Loucy (cell line): ENCODE measurements at regions not wholly inside any gene's neighbourhood (a gene's known extent, or its start where the extent isn't known, plus 50 kb on each side); places are given as distances from the start of the nearest gene placed in this dataset.

Experiments
- EZH2phosphoT487 ChIP-seq: fragments of 200-600 bp; IDR thresholded peaks from 2 replicates; pipeline ENCODE4 v1.6.1; 2018; ENCODE audit warnings: antibody characterized with exemption, mild to moderate bottlenecking, moderate library complexity, borderline replicate concordance
- TF ChIP-seq, protein P1 (sequence below): fragments of 200-600 bp; sonication (generic); conservative IDR thresholded peaks from 2 replicates; pipeline ENCODE4 v1.5.1; 2014; ENCODE audit warnings: mild to moderate bottlenecking, antibody characterized with exemption, low read length

DNA sequence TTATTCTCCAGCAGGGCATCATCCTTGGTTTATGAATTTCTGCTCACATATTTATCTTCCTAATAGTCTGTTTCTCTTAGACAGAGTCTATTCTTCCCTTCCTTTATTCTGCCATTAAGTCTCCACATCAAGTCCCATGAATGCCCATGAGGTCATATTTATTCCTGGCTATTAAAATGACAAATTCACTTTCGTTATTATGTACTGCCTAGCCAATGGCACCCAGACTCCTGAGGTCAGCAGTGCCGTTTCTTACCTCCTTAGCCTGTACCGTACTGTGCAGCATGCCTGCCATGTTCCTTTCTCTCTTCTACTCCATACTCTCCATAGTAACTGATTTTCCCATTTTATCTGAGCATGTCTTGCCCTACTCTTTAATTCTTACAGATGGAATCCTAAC is 82.3 kb upstream of the SPTBN1 start:
- TF ChIP-seq, protein P1, sequence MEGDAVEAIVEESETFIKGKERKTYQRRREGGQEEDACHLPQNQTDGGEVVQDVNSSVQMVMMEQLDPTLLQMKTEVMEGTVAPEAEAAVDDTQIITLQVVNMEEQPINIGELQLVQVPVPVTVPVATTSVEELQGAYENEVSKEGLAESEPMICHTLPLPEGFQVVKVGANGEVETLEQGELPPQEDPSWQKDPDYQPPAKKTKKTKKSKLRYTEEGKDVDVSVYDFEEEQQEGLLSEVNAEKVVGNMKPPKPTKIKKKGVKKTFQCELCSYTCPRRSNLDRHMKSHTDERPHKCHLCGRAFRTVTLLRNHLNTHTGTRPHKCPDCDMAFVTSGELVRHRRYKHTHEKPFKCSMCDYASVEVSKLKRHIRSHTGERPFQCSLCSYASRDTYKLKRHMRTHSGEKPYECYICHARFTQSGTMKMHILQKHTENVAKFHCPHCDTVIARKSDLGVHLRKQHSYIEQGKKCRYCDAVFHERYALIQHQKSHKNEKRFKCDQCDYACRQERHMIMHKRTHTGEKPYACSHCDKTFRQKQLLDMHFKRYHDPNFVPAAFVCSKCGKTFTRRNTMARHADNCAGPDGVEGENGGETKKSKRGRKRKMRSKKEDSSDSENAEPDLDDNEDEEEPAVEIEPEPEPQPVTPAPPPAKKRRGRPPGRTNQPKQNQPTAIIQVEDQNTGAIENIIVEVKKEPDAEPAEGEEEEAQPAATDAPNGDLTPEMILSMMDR = no peak
- TF ChIP-seq EZH2phosphoT487 = no peak
